Lung (tissue), 11 donors: ENCODE measurements at regions not wholly inside any gene's neighbourhood (a gene's known extent, or its start where the extent isn't known, plus 50 kb on each side); places are given as distances from the start of the nearest gene placed in this dataset.

Experiments used
- ATAC-seq: fragments of 200-7000 bp; cut with Tn5 transposase; one replicate; pipeline ENCODE4 v1.9.1; 2020; ENCODE audit warnings: moderate number of reproducible peaks; ENCODE audit not compliant: insufficient read depth, low FRiP score
- DNase-seq, 3 donors: peaks; one replicate each; pipeline ENCODE4 v3.0.0-alpha.2; 2013 to 2017
- H3K27ac ChIP-seq, 2 donors: one replicate each; pipeline ENCODE4 v1.5.1; 2013; ENCODE audit warnings: mild to moderate bottlenecking in 2 of 2, moderate library complexity in 2 of 2, control low read depth in 1 of 2, inconsistent platforms in 1 of 2, low read depth in 1 of 2, low read length in 1 of 2
- H3K27me3 ChIP-seq, 3 donors: one replicate each; pipeline ENCODE4 v1.5.1; 2013; ENCODE audit warnings: low read length in 2 of 3; ENCODE audit not compliant: control insufficient read depth in 3 of 3, insufficient read depth in 3 of 3
- H3K36me3 ChIP-seq, 4 donors: one replicate each; pipeline ENCODE4 v1.5.1; 2013; ENCODE audit warnings: low read length in 4 of 4, mild to moderate bottlenecking in 1 of 4, moderate library complexity in 1 of 4; ENCODE audit not compliant: control insufficient read depth in 4 of 4, insufficient read depth in 4 of 4
- H3K4me1 ChIP-seq, 5 donors: one replicate each; pipeline ENCODE4 v1.5.1; 2013; ENCODE audit warnings: low read length in 5 of 5, mild to moderate bottlenecking in 2 of 5, moderate library complexity in 1 of 5; ENCODE audit not compliant: control insufficient read depth in 5 of 5, insufficient read depth in 5 of 5
- H3K4me3 ChIP-seq: one replicate; pipeline ENCODE4 v1.5.1; 2013; ENCODE audit warnings: mild to moderate bottlenecking, control low read depth, moderate library complexity
- H3K9ac ChIP-seq, 2 donors: one replicate each; pipeline ENCODE4 v1.5.1; 2013; ENCODE audit warnings: low read length in 2 of 2, control low read depth in 1 of 2; ENCODE audit not compliant: insufficient read depth in 1 of 2
- H3K9me3 ChIP-seq, 4 donors: one replicate each; pipeline ENCODE4 v1.5.1; 2013; ENCODE audit warnings: low read length in 3 of 4, mild to moderate bottlenecking in 1 of 4, moderate library complexity in 1 of 4; ENCODE audit not compliant: control insufficient read depth in 4 of 4, insufficient read depth in 3 of 4
- WGBS, 2 donors: extraction: QIAGEN DNeasy Blood & Tissue Kit; methylation state at CpG; one replicate each; pipeline ENCODE4 v1.1.7; 2013; 5-methylcytosine and 5-hydroxymethylcytosine counted together
- TF ChIP-seq, protein P1 (sequence below): IDR thresholded peaks from 2 replicates; pipeline ENCODE4 v1.5.1; 2012; ENCODE audit warnings: mild to moderate bottlenecking; ENCODE audit errors: control extremely low read depth, extremely low read depth
- donor health status: control.
- donor health status: control.
- donor health status: Bipolar disorder and iron deficiency.
- donor health status: healthy.
- donor health status: DM: yes; HTN: yes; CAD: no.

GRCh38 chr10:117818721-117819120, 228.0 kb downstream of the RAB11FIP2 start:
- Histone ChIP-seq H3K9me3 (peaks cover 0 to 2% (median 0%) of the 10 kb centered on the region in 4 donors), H3K4me3 (no peak overlapping the region), H3K27ac (no peak overlapping the region), H3K36me3 (no peaks in the 10 kb centered on the region), H3K27me3 (peaks cover 0 to 5% (median 0%) of the 10 kb centered on the region in 3 donors), H3K4me1 (peaks cover 0 to 7% (median 0%) of the 10 kb centered on the region in 5 donors), H3K9ac (no peak overlapping the region)
- WGBS, 2 donors, result 79 to 81% methylated on average over 1 of the region's 1 CpG
- ATAC-seq (no peak), DNase-seq (no peak)
- TF ChIP-seq, protein P1, sequence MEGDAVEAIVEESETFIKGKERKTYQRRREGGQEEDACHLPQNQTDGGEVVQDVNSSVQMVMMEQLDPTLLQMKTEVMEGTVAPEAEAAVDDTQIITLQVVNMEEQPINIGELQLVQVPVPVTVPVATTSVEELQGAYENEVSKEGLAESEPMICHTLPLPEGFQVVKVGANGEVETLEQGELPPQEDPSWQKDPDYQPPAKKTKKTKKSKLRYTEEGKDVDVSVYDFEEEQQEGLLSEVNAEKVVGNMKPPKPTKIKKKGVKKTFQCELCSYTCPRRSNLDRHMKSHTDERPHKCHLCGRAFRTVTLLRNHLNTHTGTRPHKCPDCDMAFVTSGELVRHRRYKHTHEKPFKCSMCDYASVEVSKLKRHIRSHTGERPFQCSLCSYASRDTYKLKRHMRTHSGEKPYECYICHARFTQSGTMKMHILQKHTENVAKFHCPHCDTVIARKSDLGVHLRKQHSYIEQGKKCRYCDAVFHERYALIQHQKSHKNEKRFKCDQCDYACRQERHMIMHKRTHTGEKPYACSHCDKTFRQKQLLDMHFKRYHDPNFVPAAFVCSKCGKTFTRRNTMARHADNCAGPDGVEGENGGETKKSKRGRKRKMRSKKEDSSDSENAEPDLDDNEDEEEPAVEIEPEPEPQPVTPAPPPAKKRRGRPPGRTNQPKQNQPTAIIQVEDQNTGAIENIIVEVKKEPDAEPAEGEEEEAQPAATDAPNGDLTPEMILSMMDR, result no peak

DNA sequence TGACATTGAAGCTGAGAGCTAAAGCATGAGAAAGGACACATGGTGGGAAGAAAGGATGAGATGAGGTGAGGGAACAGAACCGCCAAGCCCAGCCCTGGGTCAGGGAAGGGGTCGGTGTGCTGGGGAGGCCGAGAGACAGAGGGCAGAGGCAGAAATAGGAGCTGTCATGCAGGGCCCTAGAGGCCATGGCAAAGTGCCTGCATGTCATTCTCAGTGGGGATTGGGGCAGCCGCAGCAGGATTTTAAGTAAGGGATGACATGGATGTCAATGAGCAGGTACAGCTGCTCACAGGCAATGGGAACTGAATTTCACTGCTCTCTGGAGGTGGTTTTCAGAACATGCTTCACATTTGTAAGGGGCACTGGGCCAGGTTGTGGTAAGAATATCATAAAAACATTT, 227.4 kb downstream of the RAB11FIP2 start:
- Histone ChIP-seq H3K4me3 (no peak overlapping the region), H3K4me1 (peaks cover 0 to 7% (median 0%) of the 10 kb centered on the region in 5 donors), H3K36me3 (no peaks in the 10 kb centered on the region), H3K27me3 (peaks cover 0 to 5% (median 0%) of the 10 kb centered on the region in 3 donors), H3K9ac (no peak overlapping the region), H3K27ac (no peak overlapping the region), H3K9me3 (peaks cover 0 to 2% (median 0%) of the 10 kb centered on the region in 4 donors)
- TF ChIP-seq, protein P1, result no peak
- WGBS, 2 donors, result 47 to 63% methylated on average over 4 of the region's 4 CpGs
- ATAC-seq (no peak), DNase-seq (peak in 1 of 3 donors; percentile 9)

DNA sequence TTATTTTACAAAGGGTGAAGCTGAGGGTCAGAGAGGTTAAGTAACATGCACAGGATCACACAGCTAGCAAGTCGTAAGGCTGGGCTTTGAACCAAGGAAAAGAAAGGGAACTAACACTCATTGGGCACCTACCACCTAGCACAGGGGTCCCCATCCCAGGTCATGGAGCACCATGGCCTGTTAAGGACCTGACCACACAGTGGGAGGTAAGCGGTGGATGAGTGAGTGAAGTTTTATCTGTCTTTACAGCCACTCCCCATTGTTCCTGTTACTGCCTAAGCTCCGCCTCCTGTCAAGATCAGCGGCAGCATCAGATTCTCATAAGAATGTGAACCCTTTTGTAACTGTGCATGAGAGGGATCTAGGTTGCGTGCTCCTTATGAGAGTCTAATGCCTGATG, 222.8 kb downstream of the RAB11FIP2 start:
- H3K4me1 ChIP-seq, result peaks cover 0 to 7% (median 0%) of the 10 kb centered on the region in 5 donors
- H3K4me3 ChIP-seq, result no peak overlapping the region
- H3K9me3 ChIP-seq, result no peaks in the 10 kb centered on the region
- TF ChIP-seq, protein P1, result no peak
- H3K27me3 ChIP-seq, result peaks cover 0 to 22% (median 5%) of the 10 kb centered on the region in 3 donors
- WGBS, 2 donors, result 74 to 87% methylated on average over 5 of the region's 5 CpGs
- no peak for ATAC-seq
- H3K36me3 ChIP-seq, result no peaks in the 10 kb centered on the region
- DNase-seq, result no peak
- H3K27ac ChIP-seq, result no peak overlapping the region
- no peak overlapping the region for H3K9ac ChIP-seq

DNA sequence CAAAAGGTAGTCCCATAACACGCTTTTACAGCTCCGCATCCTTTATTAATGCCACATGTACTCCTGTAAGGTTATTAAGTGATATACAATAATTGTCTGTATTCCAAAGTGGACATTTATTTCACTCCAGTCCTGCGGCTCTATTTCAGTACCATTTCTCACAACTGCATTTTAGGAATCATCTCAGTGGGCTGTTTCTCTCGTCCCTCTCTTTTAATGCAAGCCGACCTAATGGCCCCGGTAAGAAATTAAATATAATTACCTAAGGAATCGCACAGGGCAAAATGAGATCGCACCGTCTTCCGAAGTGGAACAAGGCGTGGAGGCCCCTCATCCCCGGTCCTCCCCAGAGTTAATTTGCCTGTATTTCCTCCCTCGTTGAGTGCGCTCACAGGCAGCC, 216.5 kb downstream of the RAB11FIP2 start:
- TF ChIP-seq, protein P1, result no peak
- peaks cover 0 to 28% (median 0%) of the 10 kb centered on the region in 3 donors for H3K27me3 ChIP-seq

More for the DNA sequence above, 216.5 kb downstream of the RAB11FIP2 start:
- ATAC-seq, result no peak
- peaks cover 0 to 3% (median 0%) of the 10 kb centered on the region in 4 donors for H3K9me3 ChIP-seq
- H3K9ac ChIP-seq, result no peak overlapping the region
- peaks cover 0 to 5% (median 0%) of the 10 kb centered on the region in 5 donors for H3K4me1 ChIP-seq
- H3K36me3 ChIP-seq, result no peaks in the 10 kb centered on the region
- 67 to 75% methylated on average over 14 of the region's 14 CpGs for WGBS, 2 donors
- no peak overlapping the region for H3K27ac ChIP-seq
- no peak for DNase-seq
- H3K4me3 ChIP-seq, result no peak overlapping the region
